NCI-H2171 treated with DMSO at 0.1 percent for 48 hours (cell line): ENCODE measurements at regions not wholly inside any gene's neighbourhood (a gene's known extent, or its start where the extent isn't known, plus 50 kb on each side); places are given as distances from the start of the nearest gene placed in this dataset.

ENCODE experiments used
- DNase-seq: peaks from one replicate; lab custom pipeline; 2025; lab: John Stamatoyannopoulos, UW

GRCh38 chr12:19826980-19827550, 387.8 kb downstream of the AEBP2 start:
- no peak for DNase-seq

DNA sequence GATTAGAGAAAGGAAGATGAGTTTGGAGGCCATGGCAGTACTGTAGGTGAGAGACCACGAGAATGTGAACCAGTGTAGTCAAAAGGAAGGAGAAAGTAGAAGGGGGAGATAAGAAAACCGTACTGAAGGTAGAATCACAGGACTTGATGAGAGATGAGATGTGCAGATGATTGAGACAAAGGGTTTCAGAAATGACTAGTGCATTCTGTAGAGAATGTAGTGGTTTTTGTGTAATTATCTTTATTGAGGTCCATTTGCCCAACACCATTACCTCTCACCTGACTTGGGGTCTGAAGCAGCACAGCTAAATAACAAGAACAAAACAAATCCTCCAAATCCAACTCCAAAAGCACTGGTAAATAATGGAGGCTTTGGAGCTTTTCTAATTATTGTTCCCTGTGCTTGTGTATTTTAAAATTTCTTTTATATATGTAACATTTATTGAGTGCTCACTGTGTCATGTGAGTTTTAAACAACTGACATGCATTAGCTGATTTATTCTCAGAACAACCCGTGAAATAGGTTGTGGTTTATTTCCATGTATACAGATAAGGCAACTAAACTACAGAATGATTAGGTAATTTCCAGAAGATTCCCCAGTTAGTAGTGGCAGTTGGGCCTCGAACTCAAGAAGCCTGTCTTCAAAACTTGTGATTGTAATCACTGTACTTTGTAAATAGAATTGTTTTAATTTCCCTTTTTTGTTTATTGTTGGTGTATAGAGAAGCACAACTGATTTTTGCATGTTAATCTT, 390.0 kb downstream of the AEBP2 start:
- no peak for DNase-seq

DNA sequence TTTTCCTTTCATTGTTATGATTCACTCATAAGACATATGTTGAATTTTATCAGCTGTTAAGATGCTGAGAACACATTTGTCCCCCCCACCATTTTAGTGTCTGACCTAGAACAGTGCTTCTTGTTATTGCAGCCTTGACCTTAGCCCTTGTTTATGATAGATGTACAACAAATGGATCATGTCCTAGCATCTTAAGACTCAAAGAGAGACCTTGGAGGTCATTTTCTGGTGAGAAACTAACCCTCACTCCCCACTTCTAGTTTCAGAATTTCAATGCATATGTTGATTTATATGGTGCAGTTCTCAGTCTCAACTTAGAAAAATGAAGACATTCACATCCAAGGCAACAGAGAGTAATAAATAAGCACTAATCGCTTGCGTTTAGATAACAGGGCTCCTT, 391.2 kb downstream of the AEBP2 start:
- no peak for DNase-seq

- DNase-seq: no peak
Measured at GRCh38 chr12:19833775-19834501, 394.6 kb downstream of the AEBP2 start.

DNA sequence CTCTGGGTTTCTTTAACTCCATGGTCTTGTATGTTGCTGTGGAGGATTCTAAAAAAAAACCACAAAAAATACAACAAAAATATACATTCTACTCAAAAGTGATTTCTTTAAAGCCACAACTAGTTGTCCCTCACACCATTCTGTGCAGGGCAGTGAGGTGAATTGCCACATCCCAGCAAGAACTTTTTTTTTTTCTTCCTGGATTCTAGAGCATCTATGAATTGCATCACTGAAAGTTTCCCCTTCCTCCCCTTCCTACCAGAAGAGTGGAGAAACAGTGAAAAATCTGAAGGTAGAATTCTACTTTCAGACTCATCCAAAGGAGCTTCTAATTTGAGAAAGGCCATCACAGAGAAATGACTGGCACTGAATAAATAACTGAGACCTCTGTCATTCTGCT, 395.3 kb downstream of the AEBP2 start:
- no peak for DNase-seq

- DNase-seq: no peak
Measured at GRCh38 chr12:19836056-19836455, 396.8 kb downstream of the AEBP2 start.

- DNase-seq: no peak
Measured at GRCh38 chr12:19836456-19836855, 397.2 kb downstream of the AEBP2 start.

- DNase-seq: no peak
Measured at GRCh38 chr12:19837543-19837942, 398.3 kb downstream of the AEBP2 start.

- DNase-seq: no peak
Measured at GRCh38 chr12:19841451-19841850, 402.2 kb downstream of the AEBP2 start.

DNA sequence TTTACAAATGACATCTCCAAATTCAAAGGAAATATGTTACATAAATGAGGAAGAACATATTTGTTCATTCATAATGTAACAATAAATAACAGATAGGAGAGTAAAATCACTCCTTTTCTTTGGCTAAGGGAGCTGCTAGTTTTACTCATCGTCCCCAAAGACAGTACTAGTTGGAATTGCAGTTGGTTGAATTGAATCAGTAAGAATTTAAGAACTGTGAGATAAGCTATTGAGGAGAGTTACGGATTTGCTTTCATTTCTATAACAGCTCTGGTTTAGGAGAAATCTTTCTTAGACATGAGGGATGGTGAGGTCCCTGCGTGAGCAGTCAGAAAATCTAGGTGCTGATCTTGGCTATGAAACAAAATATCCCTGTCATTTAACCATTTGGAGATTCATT, 402.8 kb downstream of the AEBP2 start:
- DNase-seq: no peak

- no peak for DNase-seq
Measured at GRCh38 chr12:19844224-19844623, 404.9 kb downstream of the AEBP2 start.

GRCh38 chr12:19846574-19846973, 407.3 kb downstream of the AEBP2 start:
- DNase-seq: no peak

GRCh38 chr12:19847294-19848059, 408.2 kb downstream of the AEBP2 start:
- no peak for DNase-seq

DNA sequence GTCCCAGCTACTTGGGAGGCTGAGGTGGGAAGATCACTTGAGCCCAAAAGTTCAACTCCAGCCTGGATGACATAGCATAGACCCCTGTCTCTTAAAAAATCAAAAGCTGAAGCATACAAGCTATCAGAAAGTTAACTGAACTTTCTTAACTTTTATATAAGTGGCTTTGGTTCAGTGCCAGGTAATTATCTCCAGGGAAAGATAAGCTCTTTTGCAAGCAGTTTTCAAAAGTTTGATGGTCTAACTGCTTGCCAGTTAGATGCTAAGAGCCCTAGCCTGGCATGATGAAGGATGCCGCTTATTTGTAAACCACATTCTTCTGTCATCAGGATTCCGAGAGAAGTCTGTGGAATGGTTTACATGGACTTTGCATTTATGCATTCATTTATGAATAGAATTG, 409.1 kb downstream of the AEBP2 start:
- no peak for DNase-seq

DNA sequence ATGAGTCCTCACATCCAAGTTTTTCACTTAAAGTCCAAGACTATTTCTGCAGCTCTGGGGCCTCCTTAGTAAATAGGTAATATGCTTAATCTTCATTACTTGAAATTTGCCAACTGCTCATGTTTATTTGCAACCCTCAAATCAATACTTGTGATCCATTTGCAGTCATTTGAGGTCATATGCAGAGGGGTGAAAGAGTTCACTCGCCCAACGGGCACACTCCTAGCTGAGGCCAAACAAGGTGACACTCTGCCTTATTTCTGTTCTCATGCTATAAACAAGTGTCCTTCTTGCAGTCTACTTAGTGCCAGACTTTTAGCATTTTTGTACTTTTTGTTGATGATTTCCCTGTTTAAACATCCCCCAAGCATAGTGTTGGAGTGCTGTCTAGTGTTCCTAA, 409.9 kb downstream of the AEBP2 start:
- DNase-seq: no peak

DNA sequence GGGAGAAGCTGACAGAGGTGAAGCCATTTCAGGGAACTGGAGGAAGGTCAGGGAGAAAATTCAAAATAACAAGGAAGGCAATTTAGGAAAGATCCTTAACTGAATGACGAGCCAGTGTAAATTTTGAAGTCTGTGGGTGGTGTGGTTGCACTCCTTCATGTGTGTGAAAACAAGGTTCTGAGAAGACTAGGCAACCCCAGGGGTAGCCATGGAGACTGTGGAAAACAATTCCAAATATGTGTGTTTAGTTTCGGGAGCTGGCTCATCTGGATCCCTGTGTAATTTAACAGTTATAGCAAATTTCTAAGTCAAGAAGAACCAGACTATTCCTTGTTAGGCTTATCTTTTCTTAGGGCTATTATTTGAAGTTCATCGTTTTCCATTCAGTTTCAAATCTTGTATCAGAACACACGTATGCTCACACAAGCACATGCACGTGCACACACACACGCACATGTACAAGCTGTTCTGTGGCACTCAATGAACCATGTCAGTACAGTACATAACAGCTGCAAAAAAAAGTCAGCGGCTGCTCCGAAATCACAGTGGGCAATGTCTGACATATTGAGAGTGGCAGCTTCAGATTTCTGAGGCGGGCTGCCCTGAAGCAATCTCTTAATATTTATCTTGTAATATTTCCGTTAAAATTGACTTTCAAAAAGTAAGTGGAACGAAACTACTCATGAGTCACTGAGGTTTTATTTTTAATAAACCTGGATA, 411.2 kb downstream of the AEBP2 start:
- DNase-seq: no peak

DNA sequence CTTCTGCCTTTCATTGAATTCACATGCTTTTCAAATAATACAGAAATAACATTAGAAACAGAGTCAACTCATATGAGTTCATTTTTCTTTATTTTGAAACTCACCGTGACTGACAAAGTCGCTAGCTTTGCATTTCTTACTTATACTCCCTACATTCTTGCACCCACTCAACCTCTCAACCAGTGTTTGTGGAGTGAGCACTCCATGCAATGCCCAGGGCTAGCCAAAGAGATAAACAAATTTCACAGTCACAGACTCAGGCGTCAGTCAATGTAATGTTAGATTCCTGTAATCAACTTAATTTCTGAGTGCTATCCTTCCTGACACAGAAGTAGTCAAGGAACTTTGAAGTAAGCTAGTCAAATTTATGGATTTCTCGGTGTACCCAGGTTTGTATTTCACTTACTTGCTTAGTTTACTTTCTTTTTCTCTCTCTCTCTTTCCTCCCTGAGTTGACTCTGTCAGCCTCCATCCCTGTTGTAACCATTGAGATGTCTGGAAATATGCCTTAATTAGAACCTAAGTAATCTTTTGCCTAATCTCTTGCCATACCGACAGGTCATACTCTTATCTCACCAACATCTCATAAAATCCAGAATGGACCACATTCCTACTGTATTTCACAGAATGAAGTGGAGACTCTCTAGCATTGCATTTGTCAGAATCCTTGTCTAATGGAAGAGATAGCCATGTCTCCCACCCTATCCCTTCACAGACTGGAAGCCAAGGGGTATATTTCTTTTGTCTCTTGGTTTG, 413.0 kb downstream of the AEBP2 start:
- no peak for DNase-seq

- no peak for DNase-seq
Measured at GRCh38 chr12:19855851-19856250, 416.6 kb downstream of the AEBP2 start.

GRCh38 chr12:19856389-19856788, 417.1 kb downstream of the AEBP2 start:
- DNase-seq: no peak

DNA sequence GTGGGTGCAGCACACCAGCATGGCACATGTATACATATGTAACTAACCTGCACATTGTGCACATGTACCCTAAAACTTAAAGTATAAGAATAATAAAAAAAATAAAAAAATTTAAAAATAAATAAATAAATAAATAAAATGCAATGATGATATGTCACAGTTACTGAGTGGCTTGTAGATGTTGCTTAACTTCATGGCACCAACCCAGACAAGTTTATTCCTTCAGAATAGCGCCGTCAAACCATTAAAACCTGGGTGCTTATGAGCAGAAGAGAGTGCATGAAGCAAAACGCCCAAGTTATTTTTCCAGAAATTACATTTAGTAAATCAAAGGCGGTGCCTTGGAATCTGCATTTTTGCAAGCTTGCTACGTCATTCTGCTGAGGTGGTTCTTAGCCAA, 417.9 kb downstream of the AEBP2 start:
- no peak for DNase-seq

DNA sequence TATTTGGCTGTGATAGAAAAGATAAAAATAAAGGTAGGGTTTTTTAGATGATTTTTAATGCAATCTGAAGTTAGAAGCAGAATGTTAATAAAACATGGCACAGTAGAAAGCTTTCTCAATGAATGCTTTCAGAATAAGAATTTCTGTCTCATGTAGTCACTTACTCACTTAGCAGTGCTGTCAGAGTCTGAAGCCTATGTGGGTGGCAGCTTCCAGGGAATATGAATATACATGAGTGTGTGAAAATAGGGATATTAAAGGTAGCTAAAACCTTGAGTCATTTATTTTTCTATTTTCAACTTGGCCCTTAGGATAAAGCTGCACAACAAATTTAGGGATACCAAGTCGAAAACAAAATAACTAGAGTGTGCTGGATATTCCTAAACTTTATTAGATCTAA, 427.9 kb downstream of the AEBP2 start:
- DNase-seq: no peak
